SU-DHL-6 (cell line): ENCODE measurements at regions not wholly inside any gene's neighbourhood (a gene's known extent, or its start where the extent isn't known, plus 50 kb on each side); places are given as distances from the start of the nearest gene placed in this dataset.

ENCODE experiments used
- EZH2phosphoT487 ChIP-seq: fragments of 200-600 bp; sonication (generic), shearing (Covaris generic); conservative IDR thresholded peaks from 2 replicates; pipeline ENCODE4 v1.6.1; 2018; ENCODE audit warnings: mild to moderate bottlenecking, antibody characterized with exemption, low read length, moderate library complexity, mixed read lengths
- TF ChIP-seq, protein P1 (sequence below): fragments of 200-600 bp; sonication (generic); IDR thresholded peaks from one replicate; pipeline ENCODE4 v1.5.1; 2017; ENCODE audit warnings: antibody characterized with exemption, mild to moderate bottlenecking, low read length, moderate library complexity; ENCODE audit not compliant: insufficient read depth, poor library complexity, severe bottlenecking

- TF ChIP-seq, protein P1, sequence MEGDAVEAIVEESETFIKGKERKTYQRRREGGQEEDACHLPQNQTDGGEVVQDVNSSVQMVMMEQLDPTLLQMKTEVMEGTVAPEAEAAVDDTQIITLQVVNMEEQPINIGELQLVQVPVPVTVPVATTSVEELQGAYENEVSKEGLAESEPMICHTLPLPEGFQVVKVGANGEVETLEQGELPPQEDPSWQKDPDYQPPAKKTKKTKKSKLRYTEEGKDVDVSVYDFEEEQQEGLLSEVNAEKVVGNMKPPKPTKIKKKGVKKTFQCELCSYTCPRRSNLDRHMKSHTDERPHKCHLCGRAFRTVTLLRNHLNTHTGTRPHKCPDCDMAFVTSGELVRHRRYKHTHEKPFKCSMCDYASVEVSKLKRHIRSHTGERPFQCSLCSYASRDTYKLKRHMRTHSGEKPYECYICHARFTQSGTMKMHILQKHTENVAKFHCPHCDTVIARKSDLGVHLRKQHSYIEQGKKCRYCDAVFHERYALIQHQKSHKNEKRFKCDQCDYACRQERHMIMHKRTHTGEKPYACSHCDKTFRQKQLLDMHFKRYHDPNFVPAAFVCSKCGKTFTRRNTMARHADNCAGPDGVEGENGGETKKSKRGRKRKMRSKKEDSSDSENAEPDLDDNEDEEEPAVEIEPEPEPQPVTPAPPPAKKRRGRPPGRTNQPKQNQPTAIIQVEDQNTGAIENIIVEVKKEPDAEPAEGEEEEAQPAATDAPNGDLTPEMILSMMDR = no peak
- TF ChIP-seq EZH2phosphoT487 = no peak
Observed at GRCh38 chr16:66188917-66189725, 177.4 kb upstream of the CDH5 start.
